H1 (cell line): ENCODE measurements at regions not wholly inside any gene's neighbourhood (a gene's known extent, or its start where the extent isn't known, plus 50 kb on each side); places are given as distances from the start of the nearest gene placed in this dataset.

ENCODE experiments used
- CTCF ChIA-PET: fragments of 300-600 bp; sonication (Branson Sonifier 250); formaldehyde crosslinking; loops from one replicate; lab custom pipeline; 2021; ENCODE audit not compliant: partially characterized antibody; lab: Charles Lee
- POLR2A ChIA-PET: fragments of 300-600 bp; sonication (Branson Sonifier 250); formaldehyde crosslinking; loops from one replicate; lab custom pipeline; 2021; ENCODE audit warnings: inconsistent platforms; ENCODE audit not compliant: partially characterized antibody; lab: Charles Lee
- DNase-seq, 2 experiments: peaks; one replicate each; pipeline versions ENCODE4 v3.0.0 to v3.0.0-alpha.2; 2010 to 2022; ENCODE audit warnings: low spot score in 2 of 2, low read depth in 1 of 2, mixed read lengths in 1 of 2
- FAIRE-seq: peaks from 2 replicates; lab custom pipeline; 2011; peaks lifted over from hg19 to GRCh38; lab: Jason Lieb, UNC
- H2AFZ ChIP-seq: 2 replicates; pipeline ENCODE4 v1.8.1; 2012; ENCODE audit warnings: low read length, inconsistent platforms
- H2AK5ac ChIP-seq: 2 replicates; pipeline ENCODE4 v1.6.1; 2013; ENCODE audit warnings: low read depth, low read length
- H2BK120ac ChIP-seq: replicated peaks from 2 replicates; pipeline ENCODE3; 2013; ENCODE audit warnings: low read depth, low read length, inconsistent platforms
- H2BK12ac ChIP-seq: 2 replicates; pipeline ENCODE4 v1.6.1; 2013; ENCODE audit warnings: low read depth, low read length
- H2BK15ac ChIP-seq: 2 replicates; pipeline ENCODE4 v1.6.1; 2013; ENCODE audit warnings: low read length
- H2BK20ac ChIP-seq: 2 replicates; pipeline ENCODE4 v1.6.1; 2013; ENCODE audit warnings: low read length
- H2BK5ac ChIP-seq: 2 replicates; pipeline ENCODE4 v1.6.1; 2013; ENCODE audit warnings: low read depth, low read length
- H3K14ac ChIP-seq: 2 replicates; pipeline ENCODE4 v1.6.1; 2013; ENCODE audit warnings: inconsistent platforms; ENCODE audit not compliant: insufficient read length
- H3K18ac ChIP-seq: 2 replicates; pipeline ENCODE4 v1.6.1; 2013; ENCODE audit warnings: low read length; ENCODE audit errors: extremely low read depth
- H3K23ac ChIP-seq: 2 replicates; pipeline ENCODE4 v1.6.1; 2013; ENCODE audit warnings: inconsistent platforms; ENCODE audit not compliant: insufficient read length
- H3K23me2 ChIP-seq: 2 replicates; pipeline ENCODE4 v1.6.1; 2013; ENCODE audit warnings: low read depth, low read length
- H3K27ac ChIP-seq: 2 replicates; pipeline ENCODE4 v1.6.1; 2011; ENCODE audit warnings: low read depth, low read length, inconsistent platforms
- H3K27me3 ChIP-seq, 4 experiments: replicated peaks in 1 of 4; 1 replicate in 1 of 4; 2 replicates in 3 of 4; pipeline versions ENCODE4 v1.6.1 to v1.8.1; 2011 to 2013; ENCODE audit warnings: low read length in 3 of 4, mild to moderate bottlenecking in 3 of 4, inconsistent platforms in 2 of 4, mixed read lengths in 2 of 4, moderate library complexity in 1 of 4; ENCODE audit not compliant: control insufficient read depth in 3 of 4, insufficient read depth in 3 of 4; ENCODE audit errors: extremely low read depth in 1 of 4
- H3K36me3 ChIP-seq, 4 experiments: 2 replicates each; pipeline versions ENCODE4 v1.6.1 to v1.8.1; 2011 to 2013; ENCODE audit warnings: mild to moderate bottlenecking in 4 of 4, low read length in 3 of 4, moderate library complexity in 2 of 4, control low read depth in 1 of 4, inconsistent platforms in 1 of 4; ENCODE audit not compliant: insufficient read depth in 4 of 4, control insufficient read depth in 2 of 4
- H3K4ac ChIP-seq: replicated peaks from 2 replicates; pipeline ENCODE3; 2013; ENCODE audit warnings: low read length, low read depth, mixed read lengths, inconsistent platforms; ENCODE audit not compliant: insufficient read length
- H3K4me1 ChIP-seq, 4 experiments: replicated peaks in 1 of 4; 1 replicate in 1 of 4; 2 replicates in 3 of 4; pipeline versions ENCODE4 v1.6.1 to v1.8.1; 2011 to 2013; ENCODE audit warnings: low read length in 3 of 4, inconsistent platforms in 2 of 4, mixed read lengths in 1 of 4; ENCODE audit not compliant: insufficient read depth in 4 of 4, control insufficient read depth in 3 of 4
- H3K4me2 ChIP-seq, 2 experiments: 2 replicates each; pipeline versions ENCODE4 v1.6.1 to v1.8.1; 2011 to 2013; ENCODE audit warnings: low read depth in 2 of 2, low read length in 2 of 2, control low read depth in 1 of 2, inconsistent platforms in 1 of 2, mild to moderate bottlenecking in 1 of 2; ENCODE audit not compliant: insufficient read depth in 1 of 2
- H3K4me3 ChIP-seq, 4 experiments: fragments of 200-600, 300-600 bp in 1 of 4; sonication (generic), shearing (Covaris generic), sonication (Bioruptor Twin) in 1 of 4; 2 replicates each; pipeline versions ENCODE4 v1.5.1 to v1.8.1; 2011 to 2016; ENCODE audit warnings: low read length in 4 of 4, low read depth in 3 of 4, control low read depth in 2 of 4, inconsistent platforms in 2 of 4, mild to moderate bottlenecking in 2 of 4, mixed read lengths in 1 of 4, moderate library complexity in 1 of 4; ENCODE audit not compliant: insufficient read depth in 2 of 4; ENCODE audit errors: extremely low read depth in 1 of 4
- H3K56ac ChIP-seq: replicated peaks from 2 replicates; pipeline ENCODE3; 2013; ENCODE audit warnings: low read depth, mild to moderate bottlenecking, mixed read lengths, low read length, inconsistent platforms; ENCODE audit not compliant: insufficient read length
- H3K79me1 ChIP-seq: 2 replicates; pipeline ENCODE4 v1.6.1; 2013; ENCODE audit warnings: low read depth, low read length, control low read depth
- H3K79me2 ChIP-seq, 2 experiments: 2 replicates each; pipeline versions ENCODE4 v1.6.1 to v1.8.1; 2012 to 2013; ENCODE audit warnings: low read length in 2 of 2, mild to moderate bottlenecking in 2 of 2, inconsistent platforms in 1 of 2; ENCODE audit not compliant: insufficient read depth in 2 of 2, control insufficient read depth in 1 of 2
- H3K9ac ChIP-seq, 4 experiments: replicated peaks in 1 of 4; 1 replicate in 1 of 4; 2 replicates in 3 of 4; pipeline versions ENCODE4 v1.6.1 to v1.8.1; 2011 to 2013; ENCODE audit warnings: low read depth in 3 of 4, low read length in 3 of 4, control low read depth in 2 of 4, mild to moderate bottlenecking in 2 of 4, moderate library complexity in 2 of 4, inconsistent platforms in 1 of 4; ENCODE audit errors: extremely low read depth in 1 of 4
- H3K9me3 ChIP-seq, 2 experiments: 2 replicates each; pipeline versions ENCODE4 v1.6.1 to v1.8.1; 2012 to 2013; ENCODE audit warnings: mild to moderate bottlenecking in 2 of 2, moderate library complexity in 2 of 2, control low read depth in 1 of 2, inconsistent platforms in 1 of 2, low read depth in 1 of 2, low read length in 1 of 2, mixed read lengths in 1 of 2; ENCODE audit not compliant: insufficient read depth in 2 of 2
- H4K20me1 ChIP-seq, 2 experiments: replicated peaks in 1 of 2; 2 replicates each; pipeline versions ENCODE3 to v1.8.1; 2011 to 2013; ENCODE audit warnings: inconsistent platforms in 2 of 2, low read length in 2 of 2, mild to moderate bottlenecking in 1 of 2; ENCODE audit not compliant: insufficient read depth in 2 of 2, control insufficient read depth in 1 of 2
- H4K5ac ChIP-seq: 2 replicates; pipeline ENCODE4 v1.6.1; 2013; ENCODE audit warnings: low read length, low read depth, mixed read lengths, inconsistent platforms; ENCODE audit not compliant: insufficient read length
- H4K8ac ChIP-seq: 2 replicates; pipeline ENCODE4 v1.8.0; 2013; ENCODE audit warnings: mild to moderate bottlenecking, moderate library complexity, low read length, inconsistent platforms; ENCODE audit not compliant: insufficient read depth; ENCODE audit errors: extremely low read depth
- H4K91ac ChIP-seq: replicated peaks from 2 replicates; pipeline ENCODE3; 2013; ENCODE audit warnings: low read length, mixed read lengths, inconsistent platforms; ENCODE audit not compliant: insufficient read length
- BRCA1 ChIP-seq: IDR thresholded peaks from 2 replicates; pipeline ENCODE4 v1.6.1; 2012; ENCODE audit warnings: low read depth, low read length, improper control_type of control experiment
- CHD2 ChIP-seq: IDR thresholded peaks from 2 replicates; pipeline ENCODE4 v1.6.1; 2012; ENCODE audit warnings: low read length, improper control_type of control experiment
- EZH2 ChIP-seq: fragments of 200-600 bp; sonication (generic); IDR thresholded peaks from 2 replicates; pipeline ENCODE4 v1.7.1; 2012; ENCODE audit warnings: low read depth, mild to moderate bottlenecking, moderate library complexity, low read length, inconsistent platforms; ENCODE audit not compliant: severe bottlenecking
- MAFK ChIP-seq: IDR thresholded peaks from 2 replicates; pipeline ENCODE4 v1.6.1; 2012; ENCODE audit warnings: low read depth, mild to moderate bottlenecking, improper control_type of control experiment, low read length
- PHF8 ChIP-seq: fragments of 200-600 bp; sonication (generic); conservative IDR thresholded peaks from 2 replicates; pipeline ENCODE4 v1.7.1; 2012; ENCODE audit warnings: low read depth, mild to moderate bottlenecking, inconsistent platforms, low read length, moderate library complexity
- POLR2A ChIP-seq, 2 experiments: IDR thresholded peaks; 1 replicate in 1 of 2; 2 replicates in 1 of 2; pipeline ENCODE4 v1.6.1; 2011; ENCODE audit warnings: low read depth in 2 of 2, low read length in 2 of 2, mild to moderate bottlenecking in 2 of 2; ENCODE audit errors: control extremely low read depth in 1 of 2
- TBP ChIP-seq: IDR thresholded peaks from 2 replicates; pipeline ENCODE4 v1.6.1; 2011; ENCODE audit warnings: low read depth, low read length, improper control_type of control experiment
- TCF12 ChIP-seq: IDR thresholded peaks from 2 replicates; pipeline ENCODE4 v1.6.1; 2011; ENCODE audit warnings: low read depth, mild to moderate bottlenecking, low read length
- YY1 ChIP-seq: IDR thresholded peaks from 2 replicates; pipeline ENCODE4 v1.6.1; 2011; ENCODE audit warnings: low read depth, mild to moderate bottlenecking, low read length
- ZNF274 ChIP-seq: IDR thresholded peaks from 2 replicates; pipeline ENCODE4 v1.7.0; 2012; ENCODE audit warnings: low read length, borderline replicate concordance; ENCODE audit errors: extremely low read depth
- WGBS, 2 experiments: shearing (Covaris generic) in 1 of 2; methylation state at CpG; one replicate each; pipeline versions ENCODE4 v1.1.6 to v1.1.7; 2013 to 2015; ENCODE audit warnings: low lambda C conversion rate in 2 of 2, mixed read lengths in 2 of 2, inconsistent platforms in 1 of 2, low coverage in 1 of 2, missing lambda C conversion rate in 1 of 2; ENCODE audit not compliant: insufficient replicate concordance in 2 of 2, insufficient coverage in 1 of 2, insufficient read length in 1 of 2; ENCODE audit errors: extremely low coverage in 1 of 2, missing lambda C conversion rate in 1 of 2; 5-methylcytosine and 5-hydroxymethylcytosine counted together

- no peak overlapping the region for H4K5ac ChIP-seq
- FAIRE-seq, result no peak
- H4K20me1 ChIP-seq, result no peaks in the 10 kb centered on the region
- H2BK12ac ChIP-seq, result no peak overlapping the region
- no peak overlapping the region for H3K23ac ChIP-seq
- H2BK5ac ChIP-seq, result no peak overlapping the region
- no peaks in the 10 kb centered on the region for H3K23me2 ChIP-seq
- no peak overlapping the region for H4K8ac ChIP-seq
- H3K9me3 ChIP-seq, result no peaks in the 10 kb centered on the region
- H3K14ac ChIP-seq, result no peak overlapping the region
- no peaks in the 10 kb centered on the region for H3K79me2 ChIP-seq
- H3K27ac ChIP-seq, result no peak overlapping the region
- no peak overlapping the region for H3K4ac ChIP-seq
- no peak overlapping the region for H3K56ac ChIP-seq
- no peak overlapping the region for H3K9ac ChIP-seq
- TF ChIP-seq ZNF274, result no peak
- TF ChIP-seq CHD2, result no peak
- TF ChIP-seq POLR2A (IDR thresholded peaks at IDR 0.05; ENCODE audit: control extremely low read depth in 1 of 2, low read depth in 2 of 2, low read length in 2 of 2), result no peak
- TF ChIP-seq EZH2, result no peak
- TF ChIP-seq TCF12, result no peak
- no peak for TF ChIP-seq BRCA1
- no peak for TF ChIP-seq TBP
- TF ChIP-seq YY1, result no peak
- TF ChIP-seq PHF8, result no peak
- no peak for TF ChIP-seq MAFK
- TF ChIP-seq, all 59 proteins: peak for 0
- no peak for DNase-seq
- Histone ChIP-seq H3K4me3 (no peak overlapping the region), H2BK120ac (no peak overlapping the region), H3K18ac (no peak overlapping the region), H2BK15ac (no peak overlapping the region), H3K79me1 (no peaks in the 10 kb centered on the region), H2AK5ac (no peak overlapping the region), H3K4me2 (no peak overlapping the region), H4K91ac (no peak overlapping the region), H2AFZ (no peak overlapping the region), H3K36me3 (no peaks in the 10 kb centered on the region), H3K27me3 (no peaks in the 10 kb centered on the region), H2BK20ac (no peak overlapping the region), H3K4me1 (peaks cover 0 to 2% (median 0%) of the 10 kb centered on the region in 4 experiments; a peak in 1 of 7 replicates)
- ChIA-PET POLR2A (no interaction called here), CTCF (no interaction called here)
- WGBS, 2 experiments, result 100% methylated on average over 1 of the region's 1 CpG; no CpG with 5 or more reads in 1 of the 2 experiments
These were observed 639.2 kb upstream of the CXADR start for GRCh38 chr21:16873596-16873995.
